MCF 10A (cell line): ENCODE measurements at regions not wholly inside any gene's neighbourhood (a gene's known extent, or its start where the extent isn't known, plus 50 kb on each side); places are given as distances from the start of the nearest gene placed in this dataset.

Experiments
- BruUV-seq: library from RNA; stranded (reverse); fragments of 400-500 nt; replicated peaks from 2 replicates; lab custom pipeline; 2021; lab: Mats Ljungman, UMichigan
- CTCF ChIA-PET: fragments of 300-600 bp; sonication (Branson Sonifier 250); formaldehyde crosslinking; extraction: SDS; loops from one replicate; lab custom pipeline; 2021; ENCODE audit warnings: antibody characterized with exemption, inconsistent platforms; lab: Yijun Ruan, JAX
- POLR2A ChIA-PET: fragments of 300-600, 350-650 bp; sonication (Branson Sonifier 250); formaldehyde crosslinking; extraction: SDS; loops from one replicate; lab custom pipeline; 2020; ENCODE audit warnings: antibody characterized with exemption, inconsistent platforms; lab: Yijun Ruan, JAX
- DNase-seq: peaks from one replicate; pipeline ENCODE4 v3.0.0-alpha.2; 2018; ENCODE audit not compliant: unreplicated experiment
- H3K27ac Mint-ChIP-seq: one replicate; pipeline ENCODE4 v1.8.0; 2022; ENCODE audit warnings: mild to moderate bottlenecking, low read depth, mixed read lengths; ENCODE audit not compliant: unreplicated experiment
- H3K27me3 Mint-ChIP-seq: one replicate; pipeline ENCODE4 v1.8.0; 2022; ENCODE audit warnings: mixed read lengths; ENCODE audit not compliant: insufficient read depth, unreplicated experiment
- H3K36me3 Mint-ChIP-seq: one replicate; pipeline ENCODE4 v1.8.0; 2022; ENCODE audit warnings: mild to moderate bottlenecking, moderate library complexity, mixed read lengths; ENCODE audit not compliant: insufficient read depth, unreplicated experiment
- H3K4me1 Mint-ChIP-seq: one replicate; pipeline ENCODE4 v1.8.0; 2022; ENCODE audit warnings: mixed read lengths; ENCODE audit not compliant: insufficient read depth, unreplicated experiment
- H3K4me3 Mint-ChIP-seq: one replicate; pipeline ENCODE4 v1.8.0; 2022; ENCODE audit warnings: mild to moderate bottlenecking, moderate library complexity, mixed read lengths; ENCODE audit not compliant: unreplicated experiment
- H3K9me3 Mint-ChIP-seq: one replicate; pipeline ENCODE4 v1.8.0; 2022; ENCODE audit warnings: mixed read lengths; ENCODE audit not compliant: unreplicated experiment
- CTCF ChIP-seq: fragments of 200-600 bp; IDR thresholded peaks from one replicate; pipeline ENCODE4 v1.8.0; 2022; ENCODE audit warnings: antibody characterized with exemption, mild to moderate bottlenecking; ENCODE audit not compliant: unreplicated experiment
- intact Hi-C: fragments of 100-400 bp; cut with micrococcal nuclease; formaldehyde crosslinking; loops from 2 replicates; pipeline ENCODE4 v1.14.1; 2022

GRCh38 chr5:68416714-68417113, 201.2 kb downstream of the PIK3R1 start:
- POLR2A ChIA-PET: interaction anchor here (1.6 kb wide), 1 partner anchor 10 kb away, joined by 5 read pairs; no protein-coding TSS in a partner anchor
- no peak overlapping the region for H3K27ac Mint-ChIP-seq
- H3K4me3 Mint-ChIP-seq: no peak overlapping the region
- H3K27me3 Mint-ChIP-seq: no peaks in the 10 kb centered on the region
- TF ChIP-seq CTCF: no peak
- intact Hi-C loops: no loop called here
- DNase-seq: no peak
- H3K4me1 Mint-ChIP-seq: peaks cover 15% of the 10 kb centered on the region
- CTCF ChIA-PET: interaction anchor here (1.2 kb wide), 2 partner anchors 12 to 49 kb away, joined by 3 read pairs; no protein-coding TSS in a partner anchor
- no peaks in the 10 kb centered on the region for H3K36me3 Mint-ChIP-seq
- H3K9me3 Mint-ChIP-seq: no peaks in the 10 kb centered on the region
- BruUV-seq: no TSS peak

- peaks cover 15% of the 10 kb centered on the region for H3K4me1 Mint-ChIP-seq
- no peak for DNase-seq
- ChIA-PET POLR2A (interaction anchor here (1.2 to 2.3 kb wide), 3 partner anchors 8 to 16 kb away, joined by 3 to 11 read pairs (median 6); no protein-coding TSS in a partner anchor), CTCF (interaction anchor here (0.6 to 1.8 kb wide), 2 partner anchors 13 to 1082 kb away, joined by 4 read pairs; no protein-coding TSS in a partner anchor)
- no peaks in the 10 kb centered on the region for H3K36me3 Mint-ChIP-seq
- no TSS peak for BruUV-seq
- H3K27ac Mint-ChIP-seq: no peak overlapping the region
- H3K4me3 Mint-ChIP-seq: no peak overlapping the region
- H3K9me3 Mint-ChIP-seq: no peaks in the 10 kb centered on the region
- no peak for TF ChIP-seq CTCF
- H3K27me3 Mint-ChIP-seq: no peaks in the 10 kb centered on the region
- intact Hi-C loops: no loop called here
Observed at GRCh38 chr5:68418201-68418600, 202.6 kb downstream of the PIK3R1 start.

DNA sequence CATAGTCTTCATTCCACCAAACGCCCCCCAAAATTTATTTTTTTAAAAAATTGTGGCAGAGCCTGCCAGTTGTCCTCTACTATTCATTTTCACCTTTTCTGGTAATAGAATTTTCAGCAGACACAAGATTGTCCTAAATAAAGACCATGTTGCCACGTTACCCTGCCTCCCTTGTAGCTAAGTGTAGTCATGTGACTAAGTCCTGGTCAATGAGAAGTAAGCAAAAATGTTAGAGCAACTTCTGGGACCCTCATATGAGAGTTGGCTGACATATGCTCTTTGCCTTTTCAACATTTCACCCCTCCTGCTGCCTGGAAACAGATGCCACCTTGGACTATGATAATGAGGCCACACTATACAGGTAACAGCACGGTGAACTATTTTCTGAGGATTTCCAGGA, 203.1 kb downstream of the PIK3R1 start:
- Mint-ChIP-seq H3K36me3 (no peaks in the 10 kb centered on the region), H3K27ac (no peak overlapping the region), H3K27me3 (no peaks in the 10 kb centered on the region), H3K9me3 (no peaks in the 10 kb centered on the region), H3K4me1 (peaks cover 15% of the 10 kb centered on the region), H3K4me3 (no peak overlapping the region)
- no TSS peak for BruUV-seq
- TF ChIP-seq CTCF: no peak
- ChIA-PET CTCF (interaction anchor here (1.8 kb wide), 1 partner anchor 13 kb away, joined by 4 read pairs; no protein-coding TSS in a partner anchor), POLR2A (interaction anchor here (1.2 to 2.3 kb wide), 3 partner anchors 8 to 15 kb away, joined by 3 to 11 read pairs (median 6); no protein-coding TSS in a partner anchor)
- intact Hi-C loops: no loop called here
- DNase-seq: no peak

DNA sequence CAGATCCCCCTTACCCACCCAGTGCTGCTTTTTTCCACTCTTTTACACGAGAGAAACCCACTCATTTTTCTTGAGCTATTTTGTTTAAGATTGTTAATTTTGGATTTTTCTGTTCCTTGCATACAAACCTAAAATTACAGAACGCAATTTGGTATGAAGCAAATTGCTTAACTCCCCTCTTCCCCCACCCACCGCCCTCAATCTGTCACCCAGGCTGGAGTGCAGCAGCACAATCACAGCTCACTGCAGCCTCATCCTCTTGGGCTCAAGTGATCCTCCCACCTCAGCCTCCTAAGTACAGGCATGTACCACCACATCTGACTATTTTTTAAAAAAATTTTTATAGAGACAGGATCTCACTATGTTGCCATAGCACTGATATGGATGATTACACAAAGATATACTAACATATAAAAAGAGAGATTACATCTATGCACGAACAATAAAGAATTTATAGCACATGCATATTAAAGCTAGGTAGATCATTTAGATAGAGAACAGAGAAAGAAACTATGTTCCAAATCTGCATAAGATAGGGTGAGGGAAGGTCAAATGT, 203.6 kb downstream of the PIK3R1 start:
- no peak overlapping the region for H3K27ac Mint-ChIP-seq
- no peaks in the 10 kb centered on the region for H3K27me3 Mint-ChIP-seq
- H3K36me3 Mint-ChIP-seq: no peaks in the 10 kb centered on the region
- no TSS peak for BruUV-seq
- H3K4me3 Mint-ChIP-seq: no peak overlapping the region
- CTCF ChIA-PET: interaction anchor here (1.8 kb wide), 1 partner anchor 12 kb away, joined by 4 read pairs; no protein-coding TSS in a partner anchor
- peaks cover 16% of the 10 kb centered on the region for H3K4me1 Mint-ChIP-seq
- DNase-seq: no peak
- intact Hi-C loops: no loop called here
- H3K9me3 Mint-ChIP-seq: no peaks in the 10 kb centered on the region
- TF ChIP-seq CTCF: no peak
- POLR2A ChIA-PET: interaction anchor here (0.8 to 2.3 kb wide), 6 partner anchors 9 to 43 kb away, joined by 3 to 11 read pairs (median 3); no protein-coding TSS in a partner anchor
